Naive thymus-derived CD4-positive, alpha-beta T cell (primary cell): ENCODE measurements at regions not wholly inside any gene's neighbourhood (a gene's known extent, or its start where the extent isn't known, plus 50 kb on each side); places are given as distances from the start of the nearest gene placed in this dataset.

Experiments used
- ATAC-seq: fragments of 150-1000 bp; cut with Tn5 transposase; 2 replicates; pipeline ENCODE4 v1.10.0; 2021; ENCODE audit warnings: mild to moderate bottlenecking, moderate library complexity
- CTCF ChIA-PET: fragments of 350-600 bp; sonication (Branson Sonifier 250); formaldehyde crosslinking; loops from one replicate; lab custom pipeline; 2021; ENCODE audit warnings: antibody characterized with exemption; lab: Charles Lee
- POLR2A ChIA-PET: fragments of 350-600 bp; sonication (Branson Sonifier 250); formaldehyde crosslinking; loops from one replicate; lab custom pipeline; 2021; ENCODE audit warnings: antibody characterized with exemption, inconsistent platforms; lab: Charles Lee
- DNase-seq, 9 donors: peaks; one replicate each; pipeline versions ENCODE4 v3.0.0 to v3.0.0-alpha.2; 2020 to 2022; ENCODE audit warnings: mixed read lengths in 1 of 9
- H3K27ac ChIP-seq: one replicate; pipeline ENCODE4 v1.7.0; 2013; ENCODE audit warnings: mild to moderate bottlenecking, low read depth, low read length, moderate library complexity
- H3K27me3 ChIP-seq, 2 donors: one replicate each; pipeline ENCODE4 v1.7.0; 2013; ENCODE audit warnings: low read length in 2 of 2, mild to moderate bottlenecking in 2 of 2, moderate library complexity in 2 of 2; ENCODE audit not compliant: control insufficient read depth in 2 of 2, insufficient read depth in 2 of 2
- H3K36me3 ChIP-seq, 3 experiments: 1 replicate in 2 of 3; 2 replicates in 1 of 3; pipeline ENCODE4 v1.7.0; 2013; ENCODE audit warnings: low read length in 3 of 3, mild to moderate bottlenecking in 3 of 3, moderate library complexity in 1 of 3; ENCODE audit not compliant: insufficient read depth in 3 of 3, control insufficient read depth in 2 of 3
- H3K4me1 ChIP-seq, 2 donors: one replicate each; pipeline ENCODE4 v1.7.0; 2013; ENCODE audit warnings: low read length in 2 of 2, mild to moderate bottlenecking in 2 of 2, moderate library complexity in 1 of 2; ENCODE audit not compliant: control insufficient read depth in 2 of 2, insufficient read depth in 2 of 2
- H3K4me3 ChIP-seq: 2 replicates; pipeline ENCODE4 v1.7.0; 2013; ENCODE audit warnings: mild to moderate bottlenecking, low read length
- H3K9me3 ChIP-seq, 3 experiments: 1 replicate in 2 of 3; 2 replicates in 1 of 3; pipeline ENCODE4 v1.7.0; 2013; ENCODE audit warnings: low read length in 3 of 3; ENCODE audit not compliant: control insufficient read depth in 2 of 3
- H3K27ac Mint-ChIP-seq, 9 donors: one replicate each; pipeline ENCODE4 v1.8.0; 2020 to 2022; ENCODE audit warnings: mixed read lengths in 9 of 9, mild to moderate bottlenecking in 8 of 9, moderate library complexity in 5 of 9, inconsistent platforms in 2 of 9
- H3K27me3 Mint-ChIP-seq, 5 donors: one replicate each; pipeline ENCODE4 v1.8.0; 2021 to 2022; ENCODE audit warnings: mixed read lengths in 5 of 5, mild to moderate bottlenecking in 1 of 5
- H3K36me3 Mint-ChIP-seq, 5 donors: one replicate each; pipeline ENCODE4 v1.8.0; 2020 to 2022; ENCODE audit warnings: mixed read lengths in 5 of 5, mild to moderate bottlenecking in 3 of 5, inconsistent platforms in 1 of 5
- H3K4me1 Mint-ChIP-seq, 7 donors: one replicate each; pipeline ENCODE4 v1.8.0; 2020 to 2022; ENCODE audit warnings: mixed read lengths in 7 of 7, mild to moderate bottlenecking in 3 of 7, inconsistent platforms in 1 of 7
- H3K4me3 Mint-ChIP-seq, 10 donors: one replicate each; pipeline ENCODE4 v1.8.0; 2020 to 2022; ENCODE audit warnings: mild to moderate bottlenecking in 10 of 10, mixed read lengths in 10 of 10, moderate library complexity in 6 of 10, inconsistent platforms in 2 of 10
- H3K9me3 Mint-ChIP-seq, 11 donors: one replicate each; pipeline ENCODE4 v1.8.0; 2020 to 2022; ENCODE audit warnings: mixed read lengths in 11 of 11, mild to moderate bottlenecking in 4 of 11, inconsistent platforms in 1 of 11, moderate library complexity in 1 of 11
- intact Hi-C, 2 donors: fragments of 100-400 bp; cut with micrococcal nuclease; formaldehyde crosslinking; loops; one replicate each; pipeline ENCODE4 v1.15.1; 2023

DNA sequence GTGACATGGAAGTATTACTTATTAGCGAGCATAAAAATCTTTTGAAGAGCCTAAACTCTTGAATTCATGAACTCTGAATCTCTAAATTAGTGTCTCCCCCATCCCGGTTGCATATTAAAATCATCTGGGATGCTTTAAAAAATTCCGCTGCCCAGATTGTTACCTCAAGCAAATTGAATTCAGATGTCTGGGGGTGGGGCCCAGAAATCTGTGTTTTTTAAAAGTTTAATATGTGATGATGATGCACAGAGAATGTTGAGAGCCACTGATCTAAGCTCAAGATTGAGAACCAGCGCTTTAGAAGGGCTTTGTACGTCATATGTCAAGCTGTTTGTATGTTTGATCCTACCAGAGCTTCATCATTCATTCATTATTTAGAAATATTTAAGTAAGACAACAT, 446.8 kb downstream of the NUF2 start:
- Mint-ChIP-seq H3K4me3 (no peak overlapping the region), H3K36me3 (no peaks in the 10 kb centered on the region), H3K27ac (no peak overlapping the region), H3K9me3 (peaks cover 0 to 14% (median 4%) of the 10 kb centered on the region in 11 donors), H3K27me3 (no peaks in the 10 kb centered on the region), H3K4me1 (no peaks in the 10 kb centered on the region)
- no peaks in the 10 kb centered on the region for H3K4me1 ChIP-seq
- no peak for DNase-seq
- H3K9me3 ChIP-seq: no peaks in the 10 kb centered on the region
- ATAC-seq: no peak
- H3K27me3 ChIP-seq: no peaks in the 10 kb centered on the region
- H3K27ac ChIP-seq: no peak overlapping the region
- POLR2A ChIA-PET: no interaction called here
- H3K36me3 ChIP-seq: no peaks in the 10 kb centered on the region
- intact Hi-C loops: no loop called here
- CTCF ChIA-PET: interaction anchor here (0.6 kb wide), 1 partner anchor 1288 kb away, joined by 3 read pairs; no protein-coding TSS in a partner anchor
- no peak overlapping the region for H3K4me3 ChIP-seq

DNA sequence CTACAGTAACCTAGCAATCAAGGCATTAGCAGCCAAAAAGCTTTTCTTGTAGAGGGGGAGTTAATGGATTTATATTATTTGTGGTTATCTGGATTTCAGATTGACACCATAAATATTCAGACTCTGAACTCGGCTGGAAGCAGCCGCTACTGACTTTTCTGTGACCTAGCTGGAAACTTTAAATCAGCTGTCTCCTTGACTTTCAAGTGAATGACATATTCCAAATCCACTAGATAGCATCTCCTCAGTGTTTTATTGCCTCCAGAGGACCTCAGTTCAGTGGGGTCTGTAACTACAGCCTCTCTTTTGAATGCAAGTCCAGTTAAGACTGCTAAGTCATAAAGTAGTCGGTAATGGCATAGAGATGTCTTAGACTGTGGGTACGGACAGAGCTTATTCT, 448.5 kb downstream of the NUF2 start:
- Mint-ChIP-seq H3K27me3 (no peaks in the 10 kb centered on the region), H3K4me1 (no peaks in the 10 kb centered on the region), H3K9me3 (peaks cover 0 to 10% (median 4%) of the 10 kb centered on the region in 11 donors), H3K27ac (no peak overlapping the region), H3K4me3 (no peak overlapping the region), H3K36me3 (no peaks in the 10 kb centered on the region)
- H3K27me3 ChIP-seq: no peaks in the 10 kb centered on the region
- intact Hi-C loops: no loop called here
- DNase-seq (no peak), ATAC-seq (no peak)
- CTCF ChIA-PET: no interaction called here
- POLR2A ChIA-PET: no interaction called here
- H3K36me3 ChIP-seq: no peaks in the 10 kb centered on the region
- H3K4me1 ChIP-seq: no peaks in the 10 kb centered on the region
- H3K9me3 ChIP-seq: no peaks in the 10 kb centered on the region
- no peak overlapping the region for H3K27ac ChIP-seq
- H3K4me3 ChIP-seq: no peak overlapping the region

DNA sequence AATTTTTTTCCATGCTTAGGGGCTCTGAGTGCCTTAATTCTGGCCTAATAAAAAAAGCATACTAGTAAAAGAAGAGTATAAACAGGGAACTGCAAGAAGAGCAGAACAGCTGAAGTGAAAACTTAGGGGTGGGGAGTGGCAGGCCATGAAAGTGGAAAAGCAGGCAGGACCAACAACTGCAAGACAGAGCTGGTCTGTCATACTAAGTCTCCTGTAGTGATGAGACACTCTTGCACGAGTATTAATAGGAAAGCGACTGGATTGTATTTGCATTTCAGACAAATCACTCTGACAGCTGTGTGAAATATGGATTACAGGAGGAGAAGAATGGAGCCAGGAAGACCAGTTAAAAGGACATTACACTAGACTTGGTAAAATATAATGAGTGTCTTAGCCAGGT, 449.9 kb downstream of the NUF2 start:
- DNase-seq: no peak
- CTCF ChIA-PET: no interaction called here
- ATAC-seq: no peak
- Mint-ChIP-seq H3K4me3 (no peak overlapping the region), H3K27ac (no peak overlapping the region), H3K27me3 (no peaks in the 10 kb centered on the region), H3K36me3 (no peaks in the 10 kb centered on the region), H3K4me1 (no peaks in the 10 kb centered on the region), H3K9me3 (peaks cover 0 to 11% (median 5%) of the 10 kb centered on the region in 11 donors)
- intact Hi-C loops: no loop called here
- H3K4me1 ChIP-seq: no peaks in the 10 kb centered on the region
- H3K36me3 ChIP-seq: no peaks in the 10 kb centered on the region
- no peak overlapping the region for H3K27ac ChIP-seq
- no peaks in the 10 kb centered on the region for H3K27me3 ChIP-seq
- H3K4me3 ChIP-seq: no peak overlapping the region
- POLR2A ChIA-PET: no interaction called here
- H3K9me3 ChIP-seq: no peaks in the 10 kb centered on the region

DNA sequence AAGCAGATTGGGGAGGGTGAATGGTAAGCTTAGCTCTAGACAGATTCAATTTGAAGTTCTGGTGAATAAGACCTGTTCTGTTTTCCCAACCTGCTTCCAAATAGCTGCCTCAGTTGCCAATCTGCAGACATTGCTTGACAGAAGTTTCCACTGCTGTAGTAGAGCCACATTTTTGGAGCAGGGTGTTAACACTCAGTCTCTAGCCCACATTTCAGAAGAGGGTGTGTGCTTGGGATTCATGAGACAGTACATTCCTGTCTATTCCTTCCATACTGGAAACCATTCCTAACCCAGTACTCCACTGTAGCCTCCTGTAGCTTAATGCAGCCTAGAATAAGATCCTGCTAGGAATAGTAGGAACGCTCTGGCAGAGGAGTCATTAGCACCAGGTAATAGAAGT, 450.5 kb downstream of the NUF2 start:
- DNase-seq (no peak), ATAC-seq (no peak)
- H3K4me1 ChIP-seq: no peaks in the 10 kb centered on the region
- no peaks in the 10 kb centered on the region for H3K9me3 ChIP-seq
- no peaks in the 10 kb centered on the region for H3K36me3 Mint-ChIP-seq
- no peaks in the 10 kb centered on the region for H3K4me1 Mint-ChIP-seq
- ChIA-PET CTCF (no interaction called here), POLR2A (no interaction called here)
- no peak overlapping the region for H3K4me3 Mint-ChIP-seq
- no peak overlapping the region for H3K4me3 ChIP-seq
- no peaks in the 10 kb centered on the region for H3K27me3 Mint-ChIP-seq
- no peaks in the 10 kb centered on the region for H3K27me3 ChIP-seq
- no peaks in the 10 kb centered on the region for H3K36me3 ChIP-seq
- peaks cover 0 to 11% (median 5%) of the 10 kb centered on the region in 11 donors for H3K9me3 Mint-ChIP-seq
- no peak overlapping the region for H3K27ac ChIP-seq
- no peak overlapping the region for H3K27ac Mint-ChIP-seq
- intact Hi-C loops: no loop called here

DNA sequence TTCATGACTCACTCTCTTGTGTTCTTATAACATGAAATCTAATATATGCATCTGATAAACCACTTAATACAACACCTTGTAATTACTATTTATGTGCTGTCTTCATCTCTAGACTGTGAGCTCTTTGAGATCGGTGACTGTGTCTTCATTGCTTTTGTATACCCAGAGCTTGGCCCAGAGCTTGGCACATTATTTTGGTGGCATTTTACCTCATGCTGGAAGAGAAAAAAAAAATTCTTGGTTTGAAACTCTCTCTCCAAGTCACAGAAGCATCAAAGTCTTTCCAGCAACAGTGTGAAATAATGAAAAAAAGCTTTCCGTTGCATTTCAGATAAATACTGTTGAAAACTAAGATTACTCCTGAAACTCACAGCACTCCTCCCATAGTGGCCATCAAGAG, 451.6 kb downstream of the NUF2 start:
- Histone ChIP-seq H3K4me3 (no peak overlapping the region), H3K27me3 (no peaks in the 10 kb centered on the region), H3K27ac (no peak overlapping the region), H3K36me3 (no peaks in the 10 kb centered on the region), H3K4me1 (no peaks in the 10 kb centered on the region), H3K9me3 (no peaks in the 10 kb centered on the region)
- Mint-ChIP-seq H3K9me3 (peaks cover 0 to 18% (median 7%) of the 10 kb centered on the region in 11 donors), H3K27ac (no peak overlapping the region), H3K36me3 (no peaks in the 10 kb centered on the region), H3K27me3 (no peaks in the 10 kb centered on the region), H3K4me1 (no peaks in the 10 kb centered on the region), H3K4me3 (no peak overlapping the region)
- POLR2A ChIA-PET: no interaction called here
- CTCF ChIA-PET: no interaction called here
- DNase-seq: no peak
- no peak for ATAC-seq
- intact Hi-C loops: no loop called here

DNA sequence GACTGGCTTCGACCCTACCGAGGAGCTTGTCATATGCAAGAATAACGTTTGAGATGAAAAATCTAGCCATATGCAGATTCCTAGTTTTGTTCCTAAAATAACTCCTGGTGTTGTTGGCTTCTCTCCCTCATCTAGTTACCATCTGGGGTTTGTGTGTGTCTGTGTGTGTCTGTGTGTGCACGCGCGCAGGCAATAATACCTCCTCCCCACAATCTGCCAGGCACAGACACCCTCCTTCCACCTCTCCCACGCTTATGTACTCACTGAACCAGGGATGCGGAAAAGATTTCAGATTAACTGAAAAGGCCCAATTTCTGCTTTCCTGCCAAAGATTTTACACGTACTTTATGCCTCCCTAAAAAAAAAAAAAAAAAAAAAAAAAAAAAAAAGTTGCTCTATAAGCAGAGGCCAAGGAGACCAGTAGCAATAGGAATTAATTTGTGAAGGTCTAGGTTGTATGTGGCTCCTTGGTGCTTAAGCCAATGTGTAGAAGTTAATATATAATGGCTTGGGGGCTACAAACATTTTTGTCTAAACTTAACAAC, 452.7 kb downstream of the NUF2 start:
- ChIA-PET CTCF (no interaction called here), POLR2A (no interaction called here)
- no peaks in the 10 kb centered on the region for H3K4me1 ChIP-seq
- Mint-ChIP-seq H3K9me3 (peaks cover 0 to 25% (median 11%) of the 10 kb centered on the region in 11 donors), H3K36me3 (no peaks in the 10 kb centered on the region), H3K4me1 (no peaks in the 10 kb centered on the region), H3K4me3 (no peak overlapping the region), H3K27ac (peak overlapping the region in 1 of 9 donors; percentile 62), H3K27me3 (no peaks in the 10 kb centered on the region)
- no peaks in the 10 kb centered on the region for H3K36me3 ChIP-seq
- no peaks in the 10 kb centered on the region for H3K27me3 ChIP-seq
- intact Hi-C loops: no loop called here
- DNase-seq (no peak), ATAC-seq (no peak)
- H3K9me3 ChIP-seq: no peaks in the 10 kb centered on the region
- no peak overlapping the region for H3K27ac ChIP-seq
- no peak overlapping the region for H3K4me3 ChIP-seq

DNA sequence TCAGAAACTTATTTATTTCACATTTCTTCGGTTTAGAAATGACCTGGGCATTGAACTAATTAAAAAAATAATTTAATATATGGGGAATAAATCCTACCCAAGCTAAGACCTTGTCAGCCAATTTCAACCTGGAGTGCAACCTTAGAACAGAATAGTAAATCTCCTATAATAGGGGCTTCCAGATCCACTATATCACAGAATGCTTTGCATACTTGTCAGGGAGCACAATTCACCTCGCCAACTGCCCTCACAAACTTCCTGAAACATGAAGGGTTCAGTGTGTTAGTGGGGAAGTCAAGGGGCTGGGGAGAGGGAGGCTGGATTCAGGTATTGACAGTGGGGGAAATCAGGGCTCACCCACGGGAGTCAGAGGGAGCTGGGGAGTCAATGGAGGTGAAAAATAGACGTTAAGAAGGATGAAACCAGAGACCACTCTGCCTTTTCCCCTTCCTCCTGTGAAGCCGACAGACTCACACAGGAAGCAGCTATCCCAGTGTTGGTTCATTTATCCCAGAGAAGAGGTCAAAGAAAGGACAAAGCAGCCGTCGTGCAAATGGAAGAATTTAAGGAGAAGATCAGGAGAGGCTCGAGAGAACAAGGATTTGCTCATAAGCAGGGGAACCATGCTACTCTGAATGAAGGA, 453.3 kb downstream of the NUF2 start:
- Mint-ChIP-seq H3K4me3 (no peak overlapping the region), H3K27me3 (no peaks in the 10 kb centered on the region), H3K9me3 (peaks cover 0 to 25% (median 11%) of the 10 kb centered on the region in 11 donors), H3K36me3 (no peaks in the 10 kb centered on the region), H3K27ac (peak overlapping the region in 1 of 9 donors; percentile 46), H3K4me1 (no peaks in the 10 kb centered on the region)
- no peak overlapping the region for H3K27ac ChIP-seq
- intact Hi-C loops: no loop called here
- DNase-seq (no peak), ATAC-seq (no peak)
- no peak overlapping the region for H3K4me3 ChIP-seq
- no peaks in the 10 kb centered on the region for H3K9me3 ChIP-seq
- H3K27me3 ChIP-seq: no peaks in the 10 kb centered on the region
- H3K4me1 ChIP-seq: no peaks in the 10 kb centered on the region
- ChIA-PET CTCF (no interaction called here), POLR2A (no interaction called here)
- H3K36me3 ChIP-seq: no peaks in the 10 kb centered on the region
